Fibroblast of the aortic adventitia (primary cell): ENCODE measurements at regions not wholly inside any gene's neighbourhood (a gene's known extent, or its start where the extent isn't known, plus 50 kb on each side); places are given as distances from the start of the nearest gene placed in this dataset.
"Not testable (repeated sequence)": the region's sequence is repeated elsewhere in the genome, so short reads cannot be mapped to it uniquely, and the experiment has no call there.

Experiments used
- DNase-seq: peaks from one replicate; pipeline ENCODE4 v3.0.0-alpha.2; 2010; ENCODE audit warnings: low read depth
- H3K4me3 ChIP-seq: 2 replicates; pipeline ENCODE4 v1.5.1; 2011; ENCODE audit warnings: low read depth, mild to moderate bottlenecking, control low read depth, low read length, moderate library complexity
- CTCF ChIP-seq: IDR thresholded peaks from 2 replicates; pipeline ENCODE4 v1.5.1; 2011; ENCODE audit warnings: mild to moderate bottlenecking, low read length, control low read depth, inconsistent platforms; ENCODE audit not compliant: insufficient read depth

GRCh38 chr3:75445234-75445633, 218.9 kb upstream of the FRG2C start:
- not testable (repeated sequence) for DNase-seq, H3K4me3 ChIP-seq

DNA sequence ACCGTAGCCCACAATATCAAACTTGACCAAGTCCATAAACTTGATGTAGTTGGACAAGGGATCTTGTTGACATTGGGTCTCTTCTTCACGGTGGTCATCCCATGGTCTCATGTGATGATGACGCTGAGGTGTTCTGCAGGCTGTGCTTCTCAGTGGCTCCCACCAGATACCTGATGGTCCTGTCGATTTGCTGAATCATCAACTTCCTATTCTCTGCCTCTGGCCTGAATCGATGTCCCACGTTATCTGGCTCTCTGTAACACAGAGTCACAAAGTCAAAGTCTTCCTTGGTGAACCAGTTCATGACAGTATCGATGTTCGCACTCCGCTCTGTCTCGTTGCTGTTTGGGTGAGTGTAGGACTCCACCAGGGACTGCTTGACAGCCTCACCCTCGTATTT, 217.2 kb upstream of the FRG2C start:
- not testable (repeated sequence) for DNase-seq, H3K4me3 ChIP-seq

- DNase-seq: peak; percentile 2
- not testable (repeated sequence) for H3K4me3 ChIP-seq
Observed at GRCh38 chr3:75453328-75453727, 210.8 kb upstream of the FRG2C start.

- DNase-seq, H3K4me3 ChIP-seq: not testable (repeated sequence)
Observed at GRCh38 chr3:75453839-75454238, 210.3 kb upstream of the FRG2C start.

- not testable (repeated sequence) for H3K4me3 ChIP-seq, DNase-seq
Observed at GRCh38 chr3:75474530-75474929, 189.6 kb upstream of the FRG2C start.

GRCh38 chr3:75496600-75496999, 167.5 kb upstream of the FRG2C start:
- not testable (repeated sequence) for DNase-seq, H3K4me3 ChIP-seq

DNA sequence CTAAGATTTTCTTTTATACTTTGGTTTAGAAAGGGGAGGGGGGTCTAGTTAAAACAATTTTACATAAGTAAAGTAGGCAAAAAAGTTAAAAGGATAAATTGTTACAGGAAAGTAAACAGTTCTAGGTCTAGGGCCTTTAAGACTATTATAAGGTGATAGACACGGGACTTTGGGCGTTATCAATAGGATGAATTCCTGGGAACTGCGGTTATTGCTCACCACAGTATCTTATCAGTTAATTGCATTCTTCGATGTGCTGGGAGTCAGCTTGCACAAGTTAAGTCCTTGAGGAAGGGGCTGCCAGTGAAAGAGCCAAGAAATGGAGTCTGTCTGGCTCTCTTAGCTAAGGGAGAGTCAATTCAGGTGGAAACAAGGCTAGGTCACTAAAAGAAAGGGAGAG, 163.8 kb upstream of the FRG2C start:
- not testable (repeated sequence) for DNase-seq, H3K4me3 ChIP-seq

DNA sequence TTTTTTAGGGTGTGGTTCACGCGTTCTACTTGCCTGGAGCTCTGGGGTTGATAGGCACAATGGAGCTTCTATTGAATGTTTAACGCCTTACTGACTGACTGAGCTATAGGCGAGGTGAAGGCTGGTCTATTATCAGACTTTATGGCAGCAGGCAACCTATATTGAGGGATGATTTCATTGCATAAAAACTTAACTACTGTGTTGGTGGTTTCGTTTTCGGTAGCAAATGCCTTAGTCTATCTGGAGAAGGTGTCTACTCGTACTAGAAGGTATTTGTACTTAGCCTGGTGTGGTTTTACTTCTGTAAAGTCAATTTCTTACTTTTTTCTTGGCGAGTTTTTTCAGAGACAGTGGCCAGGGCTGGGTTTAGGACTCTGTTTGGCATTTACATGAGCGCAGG, 162.0 kb upstream of the FRG2C start:
- DNase-seq, H3K4me3 ChIP-seq: not testable (repeated sequence)

DNA sequence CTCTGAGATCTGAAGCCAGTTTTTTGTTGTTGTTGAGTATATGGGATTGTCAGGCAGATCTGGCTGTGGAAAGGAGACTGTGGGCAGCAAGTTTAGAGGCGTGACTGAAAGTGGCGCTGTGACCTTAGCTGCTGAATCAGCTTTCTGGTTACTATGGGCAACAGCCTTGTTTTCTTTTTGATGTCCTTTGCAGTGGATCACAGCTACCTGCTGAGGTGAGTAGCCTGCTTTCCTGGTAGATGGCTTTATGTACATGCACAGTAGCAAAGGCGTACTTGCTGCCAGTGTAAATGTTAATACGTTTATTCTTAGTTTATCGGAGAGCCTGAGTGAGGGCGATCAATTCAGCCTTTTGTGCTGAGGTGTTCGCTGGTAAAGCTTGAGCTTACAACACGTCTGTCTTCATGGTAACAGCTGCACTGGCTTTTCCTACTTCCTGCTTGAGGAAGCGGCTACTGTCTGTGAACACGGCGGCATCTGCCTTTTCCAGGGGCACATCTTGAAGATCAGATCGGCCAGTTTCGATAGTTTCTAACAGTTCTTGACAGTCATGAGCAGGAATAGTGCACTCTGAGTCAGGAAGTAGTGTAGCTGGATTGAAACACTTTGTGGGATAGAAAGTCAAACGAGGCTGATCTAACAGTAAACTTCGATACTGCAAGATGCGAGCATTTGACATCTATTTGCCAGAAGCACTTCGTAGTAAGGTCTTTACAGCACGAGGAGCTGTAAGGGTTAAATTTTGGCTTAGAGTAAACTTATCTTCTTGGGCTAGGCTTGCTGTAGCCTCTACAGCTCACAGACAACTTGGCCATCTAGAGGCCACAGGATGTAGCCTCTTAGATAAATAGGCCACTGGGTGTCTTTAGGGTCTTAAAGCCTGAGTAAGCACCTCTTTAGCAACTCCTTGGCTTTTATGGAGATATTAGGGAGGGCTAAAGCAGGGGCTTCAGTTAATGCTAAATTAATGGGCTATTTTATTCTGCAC, 161.1 kb upstream of the FRG2C start:
- not testable (repeated sequence) for H3K4me3 ChIP-seq, DNase-seq

DNA sequence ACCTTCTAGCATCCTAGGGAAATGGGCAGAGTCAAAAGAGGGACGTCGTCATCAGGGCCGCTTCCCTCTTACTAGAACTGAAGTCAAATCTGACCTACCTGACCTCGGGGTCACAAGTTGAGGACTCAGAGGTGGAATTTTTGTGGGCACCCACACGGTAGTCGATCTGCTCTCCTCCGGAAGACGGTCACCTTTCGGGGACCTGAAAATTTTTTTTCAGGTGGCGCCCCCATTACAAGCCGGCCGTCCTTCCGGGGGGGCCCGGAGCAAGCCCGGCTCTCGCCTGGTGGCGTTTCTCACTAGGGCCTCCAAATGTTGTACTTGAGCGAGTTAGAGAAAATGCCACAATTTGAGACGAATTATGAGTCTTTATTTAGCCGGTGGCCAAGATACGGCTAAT, 157.5 kb upstream of the FRG2C start:
- no peak for DNase-seq
- H3K4me3 ChIP-seq: no peak overlapping the region
- no peak for TF ChIP-seq CTCF

GRCh38 chr3:75507956-75508355, 156.2 kb upstream of the FRG2C start:
- not testable (repeated sequence) for H3K4me3 ChIP-seq, DNase-seq

GRCh38 chr3:75527657-75528056, 136.5 kb upstream of the FRG2C start:
- H3K4me3 ChIP-seq, DNase-seq: not testable (repeated sequence)

DNA sequence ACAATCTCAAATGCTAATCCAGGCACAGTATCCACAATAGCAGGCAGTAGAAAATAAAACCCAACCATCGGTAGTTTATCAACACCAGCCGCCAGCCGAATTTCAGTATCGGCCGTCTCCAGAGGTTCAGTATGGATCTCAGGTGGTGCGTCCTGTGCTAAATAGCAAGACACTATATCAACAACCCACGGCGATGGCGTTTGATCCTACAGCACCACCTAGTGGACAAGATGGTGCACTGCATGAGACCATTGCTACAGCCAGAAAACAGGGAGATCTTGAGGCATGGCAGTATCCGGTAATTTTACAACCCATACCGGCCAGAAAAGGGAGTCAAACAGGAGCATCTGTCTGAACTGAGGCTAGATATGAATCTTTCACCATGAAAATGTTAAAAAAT, 112.0 kb upstream of the FRG2C start:
- peak; percentile 16 for DNase-seq
- peak; percentile 61 for TF ChIP-seq CTCF
- H3K4me3 ChIP-seq: not testable (repeated sequence)

- H3K4me3 ChIP-seq, DNase-seq: not testable (repeated sequence)
Observed at GRCh38 chr3:75564427-75564826, 99.7 kb upstream of the FRG2C start.

GRCh38 chr3:75572303-75572702, 91.8 kb upstream of the FRG2C start:
- H3K4me3 ChIP-seq, DNase-seq: not testable (repeated sequence)

DNA sequence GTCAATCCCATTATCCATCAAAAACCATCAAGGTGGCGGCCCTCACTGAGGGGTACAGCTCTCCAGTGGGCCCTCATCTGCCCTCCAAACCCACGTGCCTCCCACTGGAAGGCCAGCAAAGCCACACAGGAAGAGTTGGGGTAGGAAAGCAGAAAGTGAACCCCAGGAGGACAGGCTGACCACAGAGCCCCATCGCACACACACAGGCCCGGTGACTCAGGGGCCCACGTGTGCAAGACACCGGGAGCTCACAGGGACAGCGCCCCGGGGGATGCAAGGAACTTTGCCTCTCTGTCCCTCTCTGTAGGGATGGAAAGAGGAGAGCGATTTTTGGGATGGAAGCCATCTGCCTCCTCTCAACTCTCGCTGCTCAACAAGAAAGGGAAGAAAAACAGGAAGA, 85.0 kb upstream of the FRG2C start:
- H3K4me3 ChIP-seq, DNase-seq: not testable (repeated sequence)

DNA sequence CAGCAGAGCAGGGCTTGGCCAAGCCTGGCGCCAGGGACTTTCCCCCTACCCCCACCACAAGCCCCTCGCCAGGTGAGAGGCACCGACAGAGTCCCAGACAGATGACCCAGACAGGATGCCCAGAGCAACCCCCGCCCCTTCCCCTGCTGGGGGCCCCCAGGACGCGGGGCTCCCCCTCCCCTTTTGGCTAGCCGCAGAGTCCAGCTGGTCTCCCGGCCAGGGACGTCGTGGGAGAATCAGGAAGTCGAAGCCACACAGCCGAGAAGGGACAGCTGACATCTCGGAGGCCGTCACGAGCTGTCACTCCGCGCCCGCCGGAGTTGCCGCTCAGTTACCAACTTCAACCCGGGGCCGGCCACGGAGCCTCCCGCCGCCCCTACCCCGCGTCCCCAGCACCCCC, 84.6 kb upstream of the FRG2C start:
- DNase-seq, H3K4me3 ChIP-seq: not testable (repeated sequence)
